Stimulated activated CD8-positive, alpha-beta memory T cell treated with anti-CD3 and anti-CD28 coated beads, Interleukin-4, amount 100 ng/mL, for 4 hours (primary cell): ENCODE measurements at regions not wholly inside any gene's neighbourhood (a gene's known extent, or its start where the extent isn't known, plus 50 kb on each side); places are given as distances from the start of the nearest gene placed in this dataset.

Experiments
- DNase-seq, 2 donors: peaks; one replicate each; pipeline ENCODE4 v3.0.0-alpha.2; 2020; ENCODE audit warnings: low read depth in 2 of 2, low spot score in 1 of 2

DNA sequence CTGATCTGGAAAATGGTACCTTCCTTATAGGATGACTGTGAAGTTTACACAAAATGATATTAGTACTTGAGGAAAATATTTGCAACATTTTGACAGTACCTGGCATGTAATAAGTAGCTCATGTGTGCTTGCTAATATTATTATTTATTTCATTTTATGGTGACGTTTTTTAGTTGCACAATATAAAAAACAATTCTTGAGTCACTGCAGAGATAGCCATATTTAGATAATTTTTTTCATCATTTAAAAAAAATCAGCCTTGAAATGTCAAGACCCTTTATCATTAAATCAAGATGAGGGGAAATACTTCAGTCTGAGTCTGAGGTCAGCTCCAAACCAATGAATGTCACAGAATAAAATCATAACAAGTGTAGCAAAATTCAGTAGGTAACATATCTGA, 196.8 kb upstream of the RUNX1 start:
- no peak for DNase-seq

DNA sequence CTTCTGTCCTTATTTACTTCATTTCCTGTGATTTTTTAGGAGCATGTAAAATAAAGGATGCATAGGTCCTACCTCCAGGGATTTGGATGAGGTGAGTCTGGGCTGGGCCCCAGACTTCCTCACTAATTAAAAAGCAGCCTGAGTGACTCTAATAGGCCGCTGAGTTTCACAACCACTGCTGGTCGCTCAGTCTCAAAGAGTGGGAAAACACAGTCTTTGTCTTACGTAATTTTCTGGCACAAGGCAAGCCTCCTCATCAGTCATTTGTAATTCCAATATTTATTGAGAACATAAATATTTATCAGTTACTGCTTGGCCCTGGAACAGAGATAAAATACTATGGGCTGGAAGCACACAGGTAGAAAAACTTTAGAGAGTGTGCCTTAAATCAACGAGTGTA, 195.4 kb upstream of the RUNX1 start:
- no peak for DNase-seq

GRCh38 chr21:35243171-35243570, 194.1 kb upstream of the RUNX1 start:
- no peak for DNase-seq

- DNase-seq, result no peak
Observed at GRCh38 chr21:35239811-35240219, 190.7 kb upstream of the RUNX1 start.

DNA sequence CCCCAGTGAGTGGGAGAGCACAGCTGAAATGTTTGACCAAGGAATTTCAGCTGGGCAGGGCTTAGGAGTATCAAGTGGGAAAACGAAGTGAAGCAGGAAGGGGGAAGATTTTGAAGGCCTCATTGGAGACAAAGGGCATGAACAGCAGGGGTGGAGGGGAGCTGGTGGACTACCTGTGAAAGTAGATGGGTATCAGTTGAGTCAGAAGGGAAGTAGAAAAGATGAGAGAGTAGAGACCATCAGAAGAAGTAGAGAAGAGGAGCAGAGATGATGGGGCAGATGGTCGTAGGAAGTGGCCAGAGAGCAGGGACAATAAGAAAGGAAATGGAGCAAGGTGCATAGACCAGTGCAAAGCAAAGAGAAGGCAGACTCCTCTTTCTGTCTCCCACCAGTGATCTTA, 189.0 kb upstream of the RUNX1 start:
- DNase-seq, result no peak

- DNase-seq, result no peak
Observed at GRCh38 chr21:35237287-35237686, 188.2 kb upstream of the RUNX1 start.

DNA sequence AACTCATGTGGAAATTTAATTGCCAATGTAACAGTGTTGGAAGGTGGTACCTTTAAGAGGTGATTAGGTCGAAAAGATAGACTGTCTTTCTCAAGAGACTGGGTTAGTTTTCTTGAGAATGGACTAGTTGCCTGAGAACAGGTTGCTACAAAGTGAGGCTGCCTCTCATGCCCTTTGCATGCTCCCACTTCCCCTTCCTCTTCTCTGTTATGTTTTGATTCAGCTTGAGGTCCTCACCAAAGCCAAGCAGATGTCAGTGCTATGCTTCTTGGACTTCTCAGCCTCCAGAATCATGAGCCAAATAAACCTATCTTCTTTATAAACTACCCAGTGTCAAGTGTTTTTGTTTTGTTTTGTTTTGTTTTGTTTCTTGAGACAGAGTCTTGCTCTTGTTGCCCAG, 187.0 kb upstream of the RUNX1 start:
- no peak for DNase-seq

DNA sequence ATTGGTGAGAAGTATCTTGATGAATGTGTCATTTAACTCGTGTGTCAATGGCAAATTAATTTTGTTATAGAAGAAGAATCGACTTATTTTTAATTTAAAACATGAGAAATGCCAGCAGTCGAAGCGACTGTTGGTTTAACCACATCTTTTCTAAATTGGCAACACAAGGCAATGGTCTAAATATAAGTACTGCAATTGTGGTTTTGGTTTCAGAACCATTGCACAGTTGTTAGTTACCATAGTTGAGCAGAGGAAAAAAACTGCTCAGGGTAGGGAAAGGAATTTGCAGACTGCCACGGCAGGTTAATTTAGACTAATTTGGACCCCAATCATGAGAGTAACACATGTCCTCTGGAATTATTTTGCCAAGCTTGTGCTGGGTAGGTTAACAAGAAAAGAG, 185.6 kb upstream of the RUNX1 start:
- no peak for DNase-seq

- DNase-seq, result no peak
Observed at GRCh38 chr21:35233756-35234155, 184.7 kb upstream of the RUNX1 start.

GRCh38 chr21:35232545-35233176, 183.6 kb upstream of the RUNX1 start:
- no peak for DNase-seq

DNA sequence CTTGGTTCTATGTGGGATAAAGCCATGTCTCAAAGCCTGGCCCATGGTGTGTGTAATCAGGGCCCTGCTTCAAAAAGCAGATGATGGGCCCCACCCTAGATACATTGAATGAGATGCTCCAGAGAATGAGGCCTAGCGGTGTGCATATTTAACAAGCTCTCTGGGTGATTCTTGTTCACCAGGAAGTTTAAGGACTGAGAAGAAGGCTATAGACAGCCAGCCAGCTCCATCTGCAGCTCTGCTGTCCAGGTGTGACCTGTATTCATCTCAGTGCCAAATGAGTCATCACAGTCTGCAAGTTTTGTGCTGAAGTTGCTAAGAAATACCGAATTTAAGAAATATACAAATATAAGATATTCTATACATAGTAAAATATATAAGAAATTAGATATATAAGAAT, 182.0 kb upstream of the RUNX1 start:
- DNase-seq, result no peak

GRCh38 chr21:35229290-35229689, 180.2 kb upstream of the RUNX1 start:
- DNase-seq, result no peak

- DNase-seq, result no peak
Observed at GRCh38 chr21:35227786-35228185, 178.7 kb upstream of the RUNX1 start.

- no peak for DNase-seq
Observed at GRCh38 chr21:35226968-35227744, 178.1 kb upstream of the RUNX1 start.

DNA sequence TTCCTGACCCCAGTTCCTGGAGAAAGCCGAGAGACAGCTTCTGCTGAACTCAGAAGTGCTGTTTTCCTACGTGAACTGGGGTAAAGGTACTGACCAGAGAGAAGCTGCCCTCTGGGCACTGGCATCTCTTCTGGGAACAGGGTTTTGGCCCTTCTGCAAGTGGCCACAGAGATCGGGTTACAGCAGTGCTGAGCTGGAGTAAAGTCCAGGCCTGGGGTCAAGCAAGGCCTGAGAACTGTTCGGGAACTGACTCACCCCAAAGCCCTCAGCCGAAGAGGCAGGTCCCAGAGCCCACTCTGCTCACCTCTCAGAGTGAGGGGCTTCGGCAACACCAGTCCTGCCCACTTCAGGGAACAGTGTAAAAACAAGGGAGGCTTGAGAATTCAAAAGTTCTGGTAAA, 177.2 kb upstream of the RUNX1 start:
- no peak for DNase-seq

DNA sequence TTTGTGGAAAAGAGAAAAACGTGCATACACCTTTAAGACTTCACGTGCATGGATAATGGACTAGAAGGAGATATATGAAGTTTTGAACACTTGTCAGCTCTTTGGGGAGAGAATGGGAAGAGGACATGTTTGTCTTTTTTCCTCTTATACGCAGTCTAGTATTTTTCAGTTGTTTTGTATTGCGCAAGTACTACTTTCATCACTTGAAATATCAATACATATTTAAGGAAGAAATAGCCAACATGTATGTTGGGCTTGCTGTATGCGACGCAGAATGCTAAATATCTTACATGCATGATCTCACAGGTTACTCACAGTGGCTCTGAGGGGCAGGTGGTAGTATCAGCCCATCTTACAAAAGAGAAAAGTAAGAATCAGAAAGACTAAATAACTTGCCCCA, 176.5 kb upstream of the RUNX1 start:
- no peak for DNase-seq

DNA sequence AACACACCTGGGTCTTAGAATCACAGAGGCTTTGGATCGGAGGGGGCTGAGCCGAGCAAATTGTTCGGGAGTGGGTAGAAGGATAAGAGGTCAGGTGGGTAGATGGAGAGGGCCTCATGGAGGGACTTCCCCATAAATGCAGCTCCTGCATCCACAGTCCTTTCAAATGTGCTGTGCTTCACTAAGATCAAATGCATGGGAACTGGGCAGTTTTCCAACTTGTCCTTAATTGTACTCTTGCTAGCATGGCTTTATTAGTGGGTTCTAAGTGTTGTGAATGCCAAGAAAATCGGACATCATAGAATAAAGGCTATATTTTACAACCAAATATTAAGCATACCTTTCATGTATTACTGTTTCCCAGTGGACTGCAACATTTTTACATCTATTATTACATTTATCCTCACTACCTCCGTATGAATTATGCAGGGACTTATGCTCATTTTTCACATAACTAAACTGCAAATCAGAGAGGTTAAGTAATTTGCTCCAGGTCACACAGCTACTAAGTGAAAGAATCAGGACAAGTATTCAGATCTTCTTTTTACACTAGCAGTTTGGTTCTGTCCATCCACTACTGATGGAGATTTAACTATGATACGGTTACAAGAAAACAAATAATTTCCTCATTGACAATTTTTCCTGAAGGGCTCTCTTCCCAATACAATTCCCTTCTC, 174.5 kb upstream of the RUNX1 start:
- no peak for DNase-seq

GRCh38 chr21:35222541-35222941, 173.4 kb upstream of the RUNX1 start:
- DNase-seq, result no peak

DNA sequence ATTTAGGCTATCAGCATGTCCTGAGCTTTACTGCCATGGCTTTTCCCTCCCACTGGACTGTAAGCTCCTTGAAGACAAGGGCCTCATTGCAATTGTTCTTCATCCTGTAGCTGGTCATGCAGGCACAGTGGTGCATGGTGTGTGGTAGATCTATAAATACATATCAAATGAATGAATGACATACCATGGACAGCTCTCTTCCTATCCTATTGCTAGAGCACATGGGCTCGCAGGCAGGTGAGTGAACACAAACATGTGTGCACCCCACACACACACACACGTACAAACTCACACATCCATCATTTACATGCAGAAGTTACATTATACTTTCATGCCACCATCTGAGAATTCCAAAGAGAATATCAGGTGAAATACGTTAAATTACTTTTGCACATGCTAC, 172.9 kb upstream of the RUNX1 start:
- no peak for DNase-seq

- no peak for DNase-seq
Observed at GRCh38 chr21:35220301-35220700, 171.2 kb upstream of the RUNX1 start.

DNA sequence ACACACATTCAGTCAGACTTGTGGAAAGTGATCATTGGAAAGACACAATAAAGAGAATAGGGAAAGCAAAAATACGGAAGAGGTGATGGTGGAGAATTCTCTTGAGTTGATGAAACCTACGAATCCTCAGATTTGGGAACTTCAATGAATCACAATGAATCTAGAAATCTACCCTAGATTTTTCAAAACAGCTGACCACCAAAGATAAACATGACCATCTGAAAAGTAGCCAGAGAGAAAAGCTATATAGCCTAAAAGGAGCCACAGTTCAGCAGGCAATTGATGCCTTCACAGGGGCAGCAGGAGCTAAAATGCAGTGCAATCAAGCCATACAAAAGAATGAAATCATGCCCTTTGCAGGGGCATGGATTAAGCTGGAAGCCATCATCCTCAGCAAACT, 170.6 kb upstream of the RUNX1 start:
- no peak for DNase-seq

GRCh38 chr21:35219291-35219690, 170.2 kb upstream of the RUNX1 start:
- DNase-seq, result no peak
